ENCODE measurements at regions not wholly inside any gene's neighbourhood (a gene's known extent, or its start where the extent isn't known, plus 50 kb on each side); places are given as distances from the start of the nearest gene placed in this dataset.

DNA sequence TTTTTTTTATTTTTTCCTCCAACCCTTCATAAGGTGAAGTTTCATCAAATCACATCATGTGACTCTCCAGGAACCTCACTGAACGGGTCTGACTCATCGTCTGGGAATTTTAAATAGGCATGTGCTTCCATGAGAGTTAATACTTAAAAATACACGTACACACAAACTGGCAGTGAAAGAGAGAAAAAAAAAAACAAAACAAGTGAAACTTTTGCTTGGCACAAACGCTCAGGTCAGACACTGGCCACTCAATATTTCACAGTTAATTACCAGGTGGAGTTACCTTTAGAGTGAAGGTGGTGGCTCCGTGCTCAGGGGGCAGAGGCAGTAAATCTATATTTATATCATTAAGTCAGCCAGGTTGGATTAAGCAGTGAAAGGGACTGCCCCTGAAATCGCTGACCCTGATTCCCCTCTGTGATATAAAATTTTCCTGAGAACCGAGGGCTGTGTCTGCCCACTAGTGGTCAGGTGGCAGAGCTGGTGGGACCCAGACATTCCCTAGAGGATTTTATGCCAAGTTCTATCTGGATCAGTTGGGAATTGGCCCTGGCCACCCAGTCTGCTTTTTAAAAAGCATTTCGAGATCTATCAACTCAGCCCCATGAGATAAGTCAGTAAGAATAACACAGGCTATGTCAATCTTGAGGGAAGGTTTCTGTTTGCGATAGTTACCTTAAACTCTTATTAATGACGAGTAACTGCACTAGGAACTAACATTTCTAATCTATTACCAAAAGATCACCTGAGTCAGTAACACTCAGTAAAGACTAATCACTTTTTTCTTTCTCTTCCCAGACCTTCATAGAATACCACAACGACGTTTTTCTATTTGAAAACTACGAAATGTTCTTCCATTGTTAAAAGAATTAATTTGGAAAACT lies 259.1 kb downstream of the HDGFL1 start (continued):
- TF ChIP-seq, protein P1, sequence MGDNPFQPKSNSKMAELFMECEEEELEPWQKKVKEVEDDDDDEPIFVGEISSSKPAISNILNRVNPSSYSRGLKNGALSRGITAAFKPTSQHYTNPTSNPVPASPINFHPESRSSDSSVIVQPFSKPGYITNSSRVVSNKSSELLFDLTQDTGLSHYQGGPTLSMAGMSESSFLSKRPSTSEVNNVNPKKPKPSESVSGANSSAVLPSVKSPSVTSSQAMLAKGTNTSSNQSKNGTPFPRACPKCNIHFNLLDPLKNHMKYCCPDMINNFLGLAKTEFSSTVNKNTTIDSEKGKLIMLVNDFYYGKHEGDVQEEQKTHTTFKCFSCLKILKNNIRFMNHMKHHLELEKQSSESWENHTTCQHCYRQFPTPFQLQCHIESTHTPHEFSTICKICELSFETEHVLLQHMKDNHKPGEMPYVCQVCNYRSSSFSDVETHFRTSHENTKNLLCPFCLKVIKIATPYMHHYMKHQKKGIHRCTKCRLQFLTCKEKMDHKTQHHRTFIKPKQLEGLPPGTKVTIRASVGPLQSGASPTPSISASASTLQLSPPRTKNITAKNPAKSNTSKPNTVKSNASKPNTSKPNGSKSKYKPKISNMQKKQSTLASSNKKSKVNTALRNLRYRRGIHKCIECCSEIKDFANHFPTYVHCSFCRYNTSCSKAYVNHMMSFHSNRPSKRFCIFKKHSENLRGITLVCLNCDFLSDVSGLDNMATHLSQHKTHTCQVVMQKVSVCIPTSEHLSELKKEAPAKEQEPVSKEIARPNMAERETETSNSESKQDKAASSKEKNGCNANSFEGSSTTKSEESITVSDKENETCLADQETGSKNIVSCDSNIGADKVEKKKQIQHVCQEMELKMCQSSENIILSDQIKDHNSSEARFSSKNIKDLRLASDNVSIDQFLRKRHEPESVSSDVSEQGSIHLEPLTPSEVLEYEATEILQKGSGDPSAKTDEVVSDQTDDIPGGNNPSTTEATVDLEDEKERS (tag by site-specific recombination; IDR thresholded peaks at IDR 0.05): no peak
- TF ChIP-seq BCL11A (tag by site-specific recombination; IDR thresholded peaks at IDR 0.05; ENCODE audit: low read depth): 0 out of 2 replicates have a peak, but pooled peaks have one; percentile 29
- TF ChIP-seq, protein P2, sequence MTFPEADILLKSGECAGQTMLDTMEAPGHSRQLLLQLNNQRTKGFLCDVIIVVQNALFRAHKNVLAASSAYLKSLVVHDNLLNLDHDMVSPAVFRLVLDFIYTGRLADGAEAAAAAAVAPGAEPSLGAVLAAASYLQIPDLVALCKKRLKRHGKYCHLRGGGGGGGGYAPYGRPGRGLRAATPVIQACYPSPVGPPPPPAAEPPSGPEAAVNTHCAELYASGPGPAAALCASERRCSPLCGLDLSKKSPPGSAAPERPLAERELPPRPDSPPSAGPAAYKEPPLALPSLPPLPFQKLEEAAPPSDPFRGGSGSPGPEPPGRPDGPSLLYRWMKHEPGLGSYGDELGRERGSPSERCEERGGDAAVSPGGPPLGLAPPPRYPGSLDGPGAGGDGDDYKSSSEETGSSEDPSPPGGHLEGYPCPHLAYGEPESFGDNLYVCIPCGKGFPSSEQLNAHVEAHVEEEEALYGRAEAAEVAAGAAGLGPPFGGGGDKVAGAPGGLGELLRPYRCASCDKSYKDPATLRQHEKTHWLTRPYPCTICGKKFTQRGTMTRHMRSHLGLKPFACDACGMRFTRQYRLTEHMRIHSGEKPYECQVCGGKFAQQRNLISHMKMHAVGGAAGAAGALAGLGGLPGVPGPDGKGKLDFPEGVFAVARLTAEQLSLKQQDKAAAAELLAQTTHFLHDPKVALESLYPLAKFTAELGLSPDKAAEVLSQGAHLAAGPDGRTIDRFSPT (tag by site-specific recombination; IDR thresholded peaks at IDR 0.05): peak; percentile 50; the same call in 1 of the 2 replicates
- TF ChIP-seq, protein P3, sequence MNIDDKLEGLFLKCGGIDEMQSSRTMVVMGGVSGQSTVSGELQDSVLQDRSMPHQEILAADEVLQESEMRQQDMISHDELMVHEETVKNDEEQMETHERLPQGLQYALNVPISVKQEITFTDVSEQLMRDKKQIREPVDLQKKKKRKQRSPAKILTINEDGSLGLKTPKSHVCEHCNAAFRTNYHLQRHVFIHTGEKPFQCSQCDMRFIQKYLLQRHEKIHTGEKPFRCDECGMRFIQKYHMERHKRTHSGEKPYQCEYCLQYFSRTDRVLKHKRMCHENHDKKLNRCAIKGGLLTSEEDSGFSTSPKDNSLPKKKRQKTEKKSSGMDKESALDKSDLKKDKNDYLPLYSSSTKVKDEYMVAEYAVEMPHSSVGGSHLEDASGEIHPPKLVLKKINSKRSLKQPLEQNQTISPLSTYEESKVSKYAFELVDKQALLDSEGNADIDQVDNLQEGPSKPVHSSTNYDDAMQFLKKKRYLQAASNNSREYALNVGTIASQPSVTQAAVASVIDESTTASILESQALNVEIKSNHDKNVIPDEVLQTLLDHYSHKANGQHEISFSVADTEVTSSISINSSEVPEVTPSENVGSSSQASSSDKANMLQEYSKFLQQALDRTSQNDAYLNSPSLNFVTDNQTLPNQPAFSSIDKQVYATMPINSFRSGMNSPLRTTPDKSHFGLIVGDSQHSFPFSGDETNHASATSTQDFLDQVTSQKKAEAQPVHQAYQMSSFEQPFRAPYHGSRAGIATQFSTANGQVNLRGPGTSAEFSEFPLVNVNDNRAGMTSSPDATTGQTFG (tag by site-specific recombination; IDR thresholded peaks at IDR 0.05; ENCODE audit: borderline replicate concordance): no peak
- TF ChIP-seq KLF9 (tag by site-specific recombination; IDR thresholded peaks at IDR 0.05; ENCODE audit: low read depth): no peak
- TF ChIP-seq, protein P4, sequence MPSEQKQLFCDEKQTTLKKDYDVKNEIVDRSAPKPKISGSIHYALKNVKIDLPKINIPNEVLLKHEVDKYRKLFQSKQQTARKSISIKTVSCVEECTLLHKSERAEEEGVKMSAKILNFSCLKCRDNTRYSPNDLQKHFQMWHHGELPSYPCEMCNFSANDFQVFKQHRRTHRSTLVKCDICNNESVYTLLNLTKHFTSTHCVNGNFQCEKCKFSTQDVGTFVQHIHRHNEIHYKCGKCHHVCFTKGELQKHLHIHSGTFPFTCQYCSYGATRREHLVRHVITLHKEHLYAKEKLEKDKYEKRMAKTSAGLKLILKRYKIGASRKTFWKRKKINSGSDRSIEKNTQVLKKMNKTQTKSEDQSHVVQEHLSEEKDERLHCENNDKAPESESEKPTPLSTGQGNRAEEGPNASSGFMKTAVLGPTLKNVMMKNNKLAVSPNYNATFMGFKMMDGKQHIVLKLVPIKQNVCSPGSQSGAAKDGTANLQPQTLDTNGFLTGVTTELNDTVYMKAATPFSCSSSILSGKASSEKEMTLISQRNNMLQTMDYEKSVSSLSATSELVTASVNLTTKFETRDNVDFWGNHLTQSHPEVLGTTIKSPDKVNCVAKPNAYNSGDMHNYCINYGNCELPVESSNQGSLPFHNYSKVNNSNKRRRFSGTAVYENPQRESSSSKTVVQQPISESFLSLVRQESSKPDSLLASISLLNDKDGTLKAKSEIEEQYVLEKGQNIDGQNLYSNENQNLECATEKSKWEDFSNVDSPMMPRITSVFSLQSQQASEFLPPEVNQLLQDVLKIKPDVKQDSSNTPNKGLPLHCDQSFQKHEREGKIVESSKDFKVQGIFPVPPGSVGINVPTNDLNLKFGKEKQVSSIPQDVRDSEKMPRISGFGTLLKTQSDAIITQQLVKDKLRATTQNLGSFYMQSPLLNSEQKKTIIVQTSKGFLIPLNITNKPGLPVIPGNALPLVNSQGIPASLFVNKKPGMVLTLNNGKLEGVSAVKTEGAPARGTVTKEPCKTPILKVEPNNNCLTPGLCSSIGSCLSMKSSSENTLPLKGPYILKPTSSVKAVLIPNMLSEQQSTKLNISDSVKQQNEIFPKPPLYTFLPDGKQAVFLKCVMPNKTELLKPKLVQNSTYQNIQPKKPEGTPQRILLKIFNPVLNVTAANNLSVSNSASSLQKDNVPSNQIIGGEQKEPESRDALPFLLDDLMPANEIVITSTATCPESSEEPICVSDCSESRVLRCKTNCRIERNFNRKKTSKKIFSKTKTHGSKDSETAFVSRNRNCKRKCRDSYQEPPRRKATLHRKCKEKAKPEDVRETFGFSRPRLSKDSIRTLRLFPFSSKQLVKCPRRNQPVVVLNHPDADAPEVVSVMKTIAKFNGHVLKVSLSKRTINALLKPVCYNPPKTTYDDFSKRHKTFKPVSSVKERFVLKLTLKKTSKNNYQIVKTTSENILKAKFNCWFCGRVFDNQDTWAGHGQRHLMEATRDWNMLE (tag by site-specific recombination; conservative IDR thresholded peaks at IDR 0.05; ENCODE audit: low read depth): 0 out of 2 replicates have a peak, but pooled peaks have one; percentile 31
- TF ChIP-seq IKZF3 (tag by site-specific recombination; IDR thresholded peaks at IDR 0.05): 0 out of 2 replicates have a peak, but pooled peaks have one; percentile 24
- TF ChIP-seq, protein P5, sequence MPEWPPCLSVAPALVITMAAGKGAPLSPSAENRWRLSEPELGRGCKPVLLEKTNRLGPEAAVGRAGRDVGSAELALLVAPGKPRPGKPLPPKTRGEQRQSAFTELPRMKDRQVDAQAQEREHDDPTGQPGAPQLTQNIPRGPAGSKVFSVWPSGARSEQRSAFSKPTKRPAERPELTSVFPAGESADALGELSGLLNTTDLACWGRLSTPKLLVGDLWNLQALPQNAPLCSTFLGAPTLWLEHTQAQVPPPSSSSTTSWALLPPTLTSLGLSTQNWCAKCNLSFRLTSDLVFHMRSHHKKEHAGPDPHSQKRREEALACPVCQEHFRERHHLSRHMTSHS (tag by site-specific recombination; IDR thresholded peaks at IDR 0.05): no peak
- TF ChIP-seq ZNF24 (tag by site-specific recombination; IDR thresholded peaks at IDR 0.05): no peak
- TF ChIP-seq ZFP69B (tag by site-specific recombination; IDR thresholded peaks at IDR 0.05): peak; percentile 80
- TF ChIP-seq, protein P6, sequence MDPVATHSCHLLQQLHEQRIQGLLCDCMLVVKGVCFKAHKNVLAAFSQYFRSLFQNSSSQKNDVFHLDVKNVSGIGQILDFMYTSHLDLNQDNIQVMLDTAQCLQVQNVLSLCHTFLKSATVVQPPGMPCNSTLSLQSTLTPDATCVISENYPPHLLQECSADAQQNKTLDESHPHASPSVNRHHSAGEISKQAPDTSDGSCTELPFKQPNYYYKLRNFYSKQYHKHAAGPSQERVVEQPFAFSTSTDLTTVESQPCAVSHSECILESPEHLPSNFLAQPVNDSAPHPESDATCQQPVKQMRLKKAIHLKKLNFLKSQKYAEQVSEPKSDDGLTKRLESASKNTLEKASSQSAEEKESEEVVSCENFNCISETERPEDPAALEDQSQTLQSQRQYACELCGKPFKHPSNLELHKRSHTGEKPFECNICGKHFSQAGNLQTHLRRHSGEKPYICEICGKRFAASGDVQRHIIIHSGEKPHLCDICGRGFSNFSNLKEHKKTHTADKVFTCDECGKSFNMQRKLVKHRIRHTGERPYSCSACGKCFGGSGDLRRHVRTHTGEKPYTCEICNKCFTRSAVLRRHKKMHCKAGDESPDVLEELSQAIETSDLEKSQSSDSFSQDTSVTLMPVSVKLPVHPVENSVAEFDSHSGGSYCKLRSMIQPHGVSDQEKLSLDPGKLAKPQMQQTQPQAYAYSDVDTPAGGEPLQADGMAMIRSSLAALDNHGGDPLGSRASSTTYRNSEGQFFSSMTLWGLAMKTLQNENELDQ (tag by site-specific recombination; IDR thresholded peaks at IDR 0.05; ENCODE audit: low read depth): no peak
- TF ChIP-seq, protein P7, sequence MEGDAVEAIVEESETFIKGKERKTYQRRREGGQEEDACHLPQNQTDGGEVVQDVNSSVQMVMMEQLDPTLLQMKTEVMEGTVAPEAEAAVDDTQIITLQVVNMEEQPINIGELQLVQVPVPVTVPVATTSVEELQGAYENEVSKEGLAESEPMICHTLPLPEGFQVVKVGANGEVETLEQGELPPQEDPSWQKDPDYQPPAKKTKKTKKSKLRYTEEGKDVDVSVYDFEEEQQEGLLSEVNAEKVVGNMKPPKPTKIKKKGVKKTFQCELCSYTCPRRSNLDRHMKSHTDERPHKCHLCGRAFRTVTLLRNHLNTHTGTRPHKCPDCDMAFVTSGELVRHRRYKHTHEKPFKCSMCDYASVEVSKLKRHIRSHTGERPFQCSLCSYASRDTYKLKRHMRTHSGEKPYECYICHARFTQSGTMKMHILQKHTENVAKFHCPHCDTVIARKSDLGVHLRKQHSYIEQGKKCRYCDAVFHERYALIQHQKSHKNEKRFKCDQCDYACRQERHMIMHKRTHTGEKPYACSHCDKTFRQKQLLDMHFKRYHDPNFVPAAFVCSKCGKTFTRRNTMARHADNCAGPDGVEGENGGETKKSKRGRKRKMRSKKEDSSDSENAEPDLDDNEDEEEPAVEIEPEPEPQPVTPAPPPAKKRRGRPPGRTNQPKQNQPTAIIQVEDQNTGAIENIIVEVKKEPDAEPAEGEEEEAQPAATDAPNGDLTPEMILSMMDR (tag by site-specific recombination; IDR thresholded peaks at IDR 0.05): 0 out of 2 replicates have a peak, but pooled peaks have one; percentile 16
- peak; percentile 74 for TF ChIP-seq ZXDB (tag by site-specific recombination; IDR thresholded peaks at IDR 0.05)
- TF ChIP-seq, protein P8, sequence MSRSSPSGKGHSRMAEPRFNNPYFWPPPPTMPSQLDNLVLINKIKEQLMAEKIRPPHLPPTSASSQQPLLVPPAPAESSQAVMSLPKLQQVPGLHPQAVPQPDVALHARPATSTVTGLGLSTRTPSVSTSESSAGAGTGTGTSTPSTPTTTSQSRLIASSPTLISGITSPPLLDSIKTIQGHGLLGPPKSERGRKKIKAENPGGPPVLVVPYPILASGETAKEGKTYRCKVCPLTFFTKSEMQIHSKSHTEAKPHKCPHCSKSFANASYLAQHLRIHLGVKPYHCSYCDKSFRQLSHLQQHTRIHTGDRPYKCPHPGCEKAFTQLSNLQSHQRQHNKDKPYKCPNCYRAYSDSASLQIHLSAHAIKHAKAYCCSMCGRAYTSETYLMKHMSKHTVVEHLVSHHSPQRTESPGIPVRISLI (tag by site-specific recombination; IDR thresholded peaks at IDR 0.05): peak; percentile 73; the same call in 1 of the 2 replicates
- TF ChIP-seq YY1 (tag by site-specific recombination; IDR thresholded peaks at IDR 0.05): no peak
